H1 (cell line): ENCODE measurements at regions not wholly inside any gene's neighbourhood (a gene's known extent, or its start where the extent isn't known, plus 50 kb on each side); places are given as distances from the start of the nearest gene placed in this dataset.

Experiments
- CREB1 ChIP-seq: IDR thresholded peaks from 2 replicates; pipeline ENCODE4 v1.6.1; 2012; ENCODE audit warnings: inconsistent platforms
- CTCF ChIP-seq, 3 experiments: IDR thresholded peaks; 1 replicate in 2 of 3; 2 replicates in 1 of 3; pipeline versions ENCODE4 v1.5.1 to v1.6.1; 2011; ENCODE audit warnings: low read length in 3 of 3, mild to moderate bottlenecking in 3 of 3, inconsistent platforms in 2 of 3, low read depth in 1 of 3, moderate library complexity in 1 of 3; ENCODE audit not compliant: insufficient read depth in 1 of 3; ENCODE audit errors: control extremely low read depth in 1 of 3
- TAF1 ChIP-seq: IDR thresholded peaks from 2 replicates; pipeline ENCODE4 v1.6.1; 2011; ENCODE audit warnings: mild to moderate bottlenecking, low read depth, low read length
- USF2 ChIP-seq: IDR thresholded peaks from 2 replicates; pipeline ENCODE4 v1.6.1; 2011; ENCODE audit warnings: low read length, improper control_type of control experiment

GRCh38 chr6:55101157-55101556 lies 73.2 kb upstream of the HCRTR2 start:
- TF ChIP-seq USF2 (no peak), CREB1 (no peak), CTCF (IDR thresholded peaks at IDR 0.05; ENCODE audit: control extremely low read depth in 1 of 3, insufficient read depth in 1 of 3, low read depth in 1 of 3, low read length in 3 of 3) (no peak), TAF1 (no peak)
